ENCODE measurements at regions not wholly inside any gene's neighbourhood (a gene's known extent, or its start where the extent isn't known, plus 50 kb on each side); places are given as distances from the start of the nearest gene placed in this dataset.
"Not testable (repeated sequence)": the region's sequence is repeated elsewhere in the genome, so short reads cannot be mapped to it uniquely, and the experiment has no call there.

- Histone ChIP-seq H3K9ac (ENCODE audit: extremely low read depth, low read length, poor library complexity, severe bottlenecking) (no peak overlapping the region), H3K27me3 (ENCODE audit: control insufficient read depth, insufficient read depth, low read length, poor library complexity, severe bottlenecking) (no peaks in the 10 kb centered on the region), H3K9me3 (ENCODE audit: control insufficient read depth, low read length) (no peaks in the 10 kb centered on the region), H3K4me1 (ENCODE audit: control insufficient read depth, insufficient read depth, low read length) (no peaks in the 10 kb centered on the region), H3K27ac (ENCODE audit: low read depth, low read length) (no peak overlapping the region), H3K36me3 (ENCODE audit: control insufficient read depth, insufficient read depth, low read length) (no peaks in the 10 kb centered on the region), H3K4me3 (ENCODE audit: low read length) (no peak overlapping the region)
- no peak for TF ChIP-seq CTCF (conservative IDR thresholded peaks at IDR 0.05)
- Mint-ChIP-seq H3K27me3 (ENCODE audit: insufficient read depth) (no peaks in the 10 kb centered on the region), H3K4me3 (no peak overlapping the region), H3K36me3 (ENCODE audit: low read depth) (no peaks in the 10 kb centered on the region), H3K4me1 (no peaks in the 10 kb centered on the region), H3K9me3 (peaks cover 3% of the 10 kb centered on the region), H3K27ac (no peak overlapping the region)
- DNase-seq, result no peak
- WGBS, 2 experiments (ENCODE audit: insufficient coverage in 1 of 2, insufficient read length in 1 of 2), result 89 to 90% methylated on average over 1 to 2 of the region's 2 CpGs
Observed at GRCh38 chr3:88882121-88882520, 225.3 kb upstream of the EPHA3 start.

- peaks cover 15% of the 10 kb centered on the region for H3K9me3 Mint-ChIP-seq
- H3K9me3 ChIP-seq (ENCODE audit: control insufficient read depth, low read length), result peaks cover 20% of the 10 kb centered on the region
- 88 to 89% methylated on average over 11 to 12 of the region's 12 CpGs for WGBS, 2 experiments (ENCODE audit: insufficient coverage in 1 of 2, insufficient read length in 1 of 2)
- H3K36me3 Mint-ChIP-seq (ENCODE audit: low read depth); H3K4me1 Mint-ChIP-seq; H3K9ac ChIP-seq (ENCODE audit: extremely low read depth, low read length, poor library complexity, severe bottlenecking); H3K4me1 ChIP-seq (ENCODE audit: control insufficient read depth, insufficient read depth, low read length); H3K27me3 ChIP-seq (ENCODE audit: control insufficient read depth, insufficient read depth, low read length, poor library complexity, severe bottlenecking); H3K27me3 Mint-ChIP-seq (ENCODE audit: insufficient read depth); H3K36me3 ChIP-seq (ENCODE audit: control insufficient read depth, insufficient read depth, low read length); DNase-seq; H3K27ac ChIP-seq (ENCODE audit: low read depth, low read length); H3K4me3 ChIP-seq (ENCODE audit: low read length); H3K4me3 Mint-ChIP-seq; H3K27ac Mint-ChIP-seq: not testable (repeated sequence)
Observed at GRCh38 chr3:88886624-88887023, 220.8 kb upstream of the EPHA3 start.

GRCh38 chr3:88896026-88896425 is 211.4 kb upstream of the EPHA3 start:
- H3K36me3 Mint-ChIP-seq (ENCODE audit: low read depth), result no peaks in the 10 kb centered on the region
- TF ChIP-seq CTCF (conservative IDR thresholded peaks at IDR 0.05), result no peak
- Histone ChIP-seq H3K27ac (ENCODE audit: low read depth, low read length) (no peak overlapping the region), H3K4me3 (ENCODE audit: low read length) (no peak overlapping the region), H3K27me3 (ENCODE audit: control insufficient read depth, insufficient read depth, low read length, poor library complexity, severe bottlenecking) (no peaks in the 10 kb centered on the region), H3K9ac (ENCODE audit: extremely low read depth, low read length, poor library complexity, severe bottlenecking) (no peak overlapping the region), H3K9me3 (ENCODE audit: control insufficient read depth, low read length) (no peaks in the 10 kb centered on the region), H3K36me3 (ENCODE audit: control insufficient read depth, insufficient read depth, low read length) (no peaks in the 10 kb centered on the region), H3K4me1 (ENCODE audit: control insufficient read depth, insufficient read depth, low read length) (no peaks in the 10 kb centered on the region)
- H3K27ac Mint-ChIP-seq, result no peak overlapping the region
- no peak overlapping the region for H3K4me3 Mint-ChIP-seq
- no peak for DNase-seq
- WGBS, 2 experiments (ENCODE audit: insufficient coverage in 1 of 2, insufficient read length in 1 of 2), result 84% methylated on average over 1 of the region's 1 CpG; no CpG with 5 or more reads in 1 of the 2 experiments
- no peaks in the 10 kb centered on the region for H3K4me1 Mint-ChIP-seq
- no peaks in the 10 kb centered on the region for H3K9me3 Mint-ChIP-seq
- no peaks in the 10 kb centered on the region for H3K27me3 Mint-ChIP-seq (ENCODE audit: insufficient read depth)

- H3K27me3 Mint-ChIP-seq (ENCODE audit: insufficient read depth), result no peaks in the 10 kb centered on the region
- peaks cover 18% of the 10 kb centered on the region for H3K4me1 Mint-ChIP-seq
- no peaks in the 10 kb centered on the region for H3K27me3 ChIP-seq (ENCODE audit: control insufficient read depth, insufficient read depth, low read length, poor library complexity, severe bottlenecking)
- peak overlapping the region; percentile 19 for H3K9ac ChIP-seq (ENCODE audit: extremely low read depth, low read length, poor library complexity, severe bottlenecking)
- H3K36me3 ChIP-seq (ENCODE audit: control insufficient read depth, insufficient read depth, low read length), result no peaks in the 10 kb centered on the region
- no peaks in the 10 kb centered on the region for H3K9me3 ChIP-seq (ENCODE audit: control insufficient read depth, low read length)
- peak overlapping the region; percentile 93 for H3K27ac ChIP-seq (ENCODE audit: low read depth, low read length)
- peak overlapping the region; percentile 98 for H3K27ac Mint-ChIP-seq
- H3K4me1 ChIP-seq (ENCODE audit: control insufficient read depth, insufficient read depth, low read length), result no peaks in the 10 kb centered on the region
- 9 to 17% methylated on average over 1 to 3 of the region's 3 CpGs for WGBS, 2 experiments (ENCODE audit: insufficient coverage in 1 of 2, insufficient read length in 1 of 2)
- H3K36me3 Mint-ChIP-seq (ENCODE audit: low read depth), result no peaks in the 10 kb centered on the region
- no peaks in the 10 kb centered on the region for H3K9me3 Mint-ChIP-seq
- no peak overlapping the region for H3K4me3 Mint-ChIP-seq
- peak; percentile 73 for DNase-seq
- no peak for TF ChIP-seq CTCF (conservative IDR thresholded peaks at IDR 0.05)
- peak overlapping the region; percentile 3 for H3K4me3 ChIP-seq (ENCODE audit: low read length)
Observed at GRCh38 chr3:88912294-88912877, 195.0 kb upstream of the EPHA3 start.

All from endodermal cell (in vitro differentiated cells).